ENCODE measurements at regions not wholly inside any gene's neighbourhood (a gene's known extent, or its start where the extent isn't known, plus 50 kb on each side); places are given as distances from the start of the nearest gene placed in this dataset.

- peaks cover 19% of the 10 kb centered on the region for H3K9me3 ChIP-seq (ENCODE audit: insufficient read depth, low read depth, low read length)
Measured at GRCh38 chr4:38255572-38255971, 295.4 kb downstream of the PTTG2 start.

GRCh38 chr4:38266616-38267015, 306.4 kb downstream of the PTTG2 start:
- no peak overlapping the region for H3K4me3 ChIP-seq (ENCODE audit: low read length)

More at GRCh38 chr4:38255572-38255971, 295.4 kb downstream of the PTTG2 start:
- H3K4me3 ChIP-seq (ENCODE audit: low read length), result no peak overlapping the region
- no peaks in the 10 kb centered on the region for H3K4me1 ChIP-seq (ENCODE audit: insufficient read depth, low read length)
- no peaks in the 10 kb centered on the region for H3K36me3 ChIP-seq (ENCODE audit: insufficient read depth, low read depth, low read length)
- H3K9ac ChIP-seq (ENCODE audit: low read depth, low read length), result no peak overlapping the region
- H3K27me3 ChIP-seq (ENCODE audit: insufficient read depth, low read length), result no peaks in the 10 kb centered on the region
- no peak overlapping the region for H3K27ac ChIP-seq (ENCODE audit: low read length)

GRCh38 chr4:38268108-38268820, 308.1 kb downstream of the PTTG2 start:
- H3K27me3 ChIP-seq (ENCODE audit: insufficient read depth, low read length), result no peaks in the 10 kb centered on the region
- no peak overlapping the region for H3K27ac ChIP-seq (ENCODE audit: low read length)
- H3K36me3 ChIP-seq (ENCODE audit: insufficient read depth, low read depth, low read length), result no peaks in the 10 kb centered on the region
- no peak overlapping the region for H3K9ac ChIP-seq (ENCODE audit: low read depth, low read length)
- no peak overlapping the region for H3K4me3 ChIP-seq (ENCODE audit: low read length)
- H3K4me1 ChIP-seq (ENCODE audit: insufficient read depth, low read length), result no peaks in the 10 kb centered on the region
- no peaks in the 10 kb centered on the region for H3K9me3 ChIP-seq (ENCODE audit: insufficient read depth, low read depth, low read length)

More at GRCh38 chr4:38266616-38267015, 306.4 kb downstream of the PTTG2 start:
- Histone ChIP-seq H3K9me3 (ENCODE audit: insufficient read depth, low read depth, low read length) (no peaks in the 10 kb centered on the region), H3K27me3 (ENCODE audit: insufficient read depth, low read length) (no peaks in the 10 kb centered on the region), H3K27ac (ENCODE audit: low read length) (no peak overlapping the region), H3K36me3 (ENCODE audit: insufficient read depth, low read depth, low read length) (no peaks in the 10 kb centered on the region), H3K9ac (ENCODE audit: low read depth, low read length) (no peak overlapping the region), H3K4me1 (ENCODE audit: insufficient read depth, low read length) (no peaks in the 10 kb centered on the region)

DNA sequence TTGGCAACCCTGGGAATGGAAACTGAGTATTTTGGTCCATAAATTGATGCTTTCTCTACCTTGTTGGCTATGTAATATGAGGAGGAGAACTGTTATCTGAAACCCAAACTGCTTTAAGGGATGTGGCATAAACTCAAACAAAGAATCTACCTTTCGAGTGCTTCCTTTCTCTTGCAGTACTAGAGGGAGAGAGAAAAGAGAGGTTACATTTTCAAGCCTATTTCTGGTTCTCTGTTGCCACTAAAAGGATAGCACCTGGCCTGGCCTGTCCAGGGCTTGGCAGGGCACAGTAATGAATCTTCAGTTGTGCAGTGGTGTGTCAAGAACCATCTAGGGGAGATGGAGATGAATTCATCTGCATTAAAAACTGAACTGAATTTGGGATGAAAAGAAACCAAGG, 308.6 kb downstream of the PTTG2 start:
- H3K9me3 ChIP-seq (ENCODE audit: insufficient read depth, low read depth, low read length), result no peaks in the 10 kb centered on the region
- no peak overlapping the region for H3K4me3 ChIP-seq (ENCODE audit: low read length)
- no peaks in the 10 kb centered on the region for H3K27me3 ChIP-seq (ENCODE audit: insufficient read depth, low read length)
- H3K27ac ChIP-seq (ENCODE audit: low read length), result no peak overlapping the region
- no peaks in the 10 kb centered on the region for H3K4me1 ChIP-seq (ENCODE audit: insufficient read depth, low read length)
- no peaks in the 10 kb centered on the region for H3K36me3 ChIP-seq (ENCODE audit: insufficient read depth, low read depth, low read length)
- H3K9ac ChIP-seq (ENCODE audit: low read depth, low read length), result no peak overlapping the region

- Histone ChIP-seq H3K9ac (ENCODE audit: low read depth, low read length) (no peak overlapping the region), H3K9me3 (ENCODE audit: insufficient read depth, low read depth, low read length) (no peaks in the 10 kb centered on the region), H3K36me3 (ENCODE audit: insufficient read depth, low read depth, low read length) (no peaks in the 10 kb centered on the region), H3K27ac (ENCODE audit: low read length) (no peak overlapping the region), H3K27me3 (ENCODE audit: insufficient read depth, low read length) (no peaks in the 10 kb centered on the region), H3K4me3 (ENCODE audit: low read length) (no peak overlapping the region), H3K4me1 (ENCODE audit: insufficient read depth, low read length) (no peaks in the 10 kb centered on the region)
Measured at GRCh38 chr4:38273407-38273806, 313.2 kb downstream of the PTTG2 start.

DNA sequence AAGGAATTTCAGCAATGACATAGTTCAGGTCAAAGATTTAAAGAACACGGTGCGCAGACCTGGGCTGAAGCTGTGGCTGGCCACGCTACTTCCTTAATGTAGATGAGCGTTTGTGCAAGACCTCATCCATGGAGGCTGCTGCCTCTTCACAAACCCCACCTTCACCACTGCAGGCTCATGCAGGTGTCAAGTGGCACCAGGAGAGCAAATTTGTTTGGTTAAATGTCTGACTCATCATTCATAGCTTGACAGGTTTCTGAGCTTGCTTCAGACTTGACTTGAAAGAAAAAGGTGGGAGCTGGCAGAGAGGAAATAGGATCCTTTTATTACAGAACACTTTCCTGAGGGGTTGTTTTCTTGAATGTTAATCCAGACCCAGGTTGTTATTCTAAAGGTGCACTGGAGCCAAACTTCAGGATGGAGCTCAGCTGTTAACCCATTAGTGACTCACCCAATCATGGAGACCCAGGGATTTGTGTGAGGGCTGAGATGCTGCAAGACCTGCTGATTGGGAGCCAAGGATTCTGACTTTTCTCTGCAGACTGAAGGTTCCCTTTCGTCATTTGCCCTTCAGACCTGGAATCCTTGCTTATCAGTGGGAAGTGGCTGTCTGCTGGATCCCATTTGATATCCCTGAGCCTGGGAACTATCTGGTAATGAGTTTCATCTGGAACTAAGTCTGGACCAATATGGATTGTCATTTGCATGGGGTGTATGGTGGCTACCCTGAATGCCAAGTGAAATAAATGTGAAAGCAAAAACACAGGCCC, 315.3 kb downstream of the PTTG2 start:
- Histone ChIP-seq H3K4me1 (ENCODE audit: insufficient read depth, low read length) (no peaks in the 10 kb centered on the region), H3K9me3 (ENCODE audit: insufficient read depth, low read depth, low read length) (no peaks in the 10 kb centered on the region), H3K27ac (ENCODE audit: low read length) (no peak overlapping the region), H3K9ac (ENCODE audit: low read depth, low read length) (no peak overlapping the region), H3K4me3 (ENCODE audit: low read length) (no peak overlapping the region), H3K36me3 (ENCODE audit: insufficient read depth, low read depth, low read length) (no peaks in the 10 kb centered on the region), H3K27me3 (ENCODE audit: insufficient read depth, low read length) (no peaks in the 10 kb centered on the region)

DNA sequence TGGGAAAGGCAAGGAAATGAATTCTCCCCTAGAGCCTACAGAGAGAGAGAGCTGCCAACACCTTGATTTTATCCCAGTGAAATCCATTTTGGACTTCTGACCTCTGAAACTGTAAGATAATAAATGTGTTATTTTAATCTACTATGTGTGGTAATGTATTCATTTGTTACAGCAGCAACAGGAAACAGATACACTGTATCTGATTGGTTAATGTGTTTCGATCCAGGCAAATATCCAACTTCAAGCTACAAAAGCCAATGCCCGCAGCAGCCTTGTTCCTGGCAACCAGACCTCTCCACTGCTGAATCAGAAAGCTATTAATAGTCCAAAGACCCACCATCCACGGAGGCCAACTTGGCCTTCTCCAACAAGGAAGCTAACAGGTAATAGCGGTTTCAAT, 318.1 kb downstream of the PTTG2 start:
- Histone ChIP-seq H3K4me3 (ENCODE audit: low read length) (no peak overlapping the region), H3K27me3 (ENCODE audit: insufficient read depth, low read length) (no peaks in the 10 kb centered on the region), H3K4me1 (ENCODE audit: insufficient read depth, low read length) (no peaks in the 10 kb centered on the region), H3K9me3 (ENCODE audit: insufficient read depth, low read depth, low read length) (no peaks in the 10 kb centered on the region), H3K36me3 (ENCODE audit: insufficient read depth, low read depth, low read length) (no peaks in the 10 kb centered on the region), H3K27ac (ENCODE audit: low read length) (no peak overlapping the region), H3K9ac (ENCODE audit: low read depth, low read length) (no peak overlapping the region)

GRCh38 chr4:38279077-38279476, 318.9 kb downstream of the PTTG2 start:
- Histone ChIP-seq H3K4me3 (ENCODE audit: low read length) (no peak overlapping the region), H3K27ac (ENCODE audit: low read length) (no peak overlapping the region), H3K9me3 (ENCODE audit: insufficient read depth, low read depth, low read length) (no peaks in the 10 kb centered on the region), H3K36me3 (ENCODE audit: insufficient read depth, low read depth, low read length) (no peaks in the 10 kb centered on the region), H3K4me1 (ENCODE audit: insufficient read depth, low read length) (no peaks in the 10 kb centered on the region), H3K27me3 (ENCODE audit: insufficient read depth, low read length) (no peaks in the 10 kb centered on the region), H3K9ac (ENCODE audit: low read depth, low read length) (no peak overlapping the region)

DNA sequence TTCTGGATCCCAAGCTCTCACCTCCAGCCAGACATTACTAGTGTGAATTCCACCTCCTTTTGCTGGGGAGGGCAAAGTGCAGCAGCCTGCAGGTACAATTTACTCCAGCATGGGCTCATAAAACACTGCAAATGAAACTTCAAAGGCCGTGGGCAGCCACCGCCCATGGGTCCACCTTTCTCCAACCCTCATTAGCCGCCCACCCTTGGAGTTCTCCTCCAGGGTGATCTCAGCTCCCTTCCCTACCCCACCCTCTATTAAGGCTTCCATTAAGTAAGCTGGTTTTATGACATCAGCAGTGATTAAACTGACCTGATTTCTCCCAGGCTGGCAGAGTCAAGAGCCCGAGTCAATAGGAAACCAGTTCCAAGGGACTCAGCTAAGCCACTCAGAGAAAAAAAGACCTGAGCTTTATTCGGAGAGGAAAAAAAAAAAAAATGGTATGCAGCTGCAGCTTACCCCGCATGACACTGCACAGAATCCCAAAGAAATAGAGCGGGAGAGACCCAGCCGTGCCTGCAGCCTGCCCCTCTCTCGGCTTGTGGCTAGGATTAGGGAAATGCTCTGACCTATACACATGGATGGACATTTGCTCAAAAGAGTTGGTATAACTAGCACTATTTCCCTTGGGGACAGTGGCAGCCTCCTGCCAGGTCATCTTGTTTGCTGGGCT, 319.6 kb downstream of the PTTG2 start:
- Histone ChIP-seq H3K4me1 (ENCODE audit: insufficient read depth, low read length) (no peaks in the 10 kb centered on the region), H3K4me3 (ENCODE audit: low read length) (no peak overlapping the region), H3K27me3 (ENCODE audit: insufficient read depth, low read length) (no peaks in the 10 kb centered on the region), H3K9me3 (ENCODE audit: insufficient read depth, low read depth, low read length) (no peaks in the 10 kb centered on the region), H3K27ac (ENCODE audit: low read length) (no peak overlapping the region), H3K36me3 (ENCODE audit: insufficient read depth, low read depth, low read length) (no peaks in the 10 kb centered on the region), H3K9ac (ENCODE audit: low read depth, low read length) (no peak overlapping the region)

- Histone ChIP-seq H3K36me3 (ENCODE audit: insufficient read depth, low read depth, low read length) (no peaks in the 10 kb centered on the region), H3K9me3 (ENCODE audit: insufficient read depth, low read depth, low read length) (no peaks in the 10 kb centered on the region), H3K27me3 (ENCODE audit: insufficient read depth, low read length) (no peaks in the 10 kb centered on the region), H3K4me3 (ENCODE audit: low read length) (no peak overlapping the region), H3K9ac (ENCODE audit: low read depth, low read length) (no peak overlapping the region), H3K4me1 (ENCODE audit: insufficient read depth, low read length) (no peaks in the 10 kb centered on the region), H3K27ac (ENCODE audit: low read length) (no peak overlapping the region)
Measured at GRCh38 chr4:38280323-38280706, 320.1 kb downstream of the PTTG2 start.

DNA sequence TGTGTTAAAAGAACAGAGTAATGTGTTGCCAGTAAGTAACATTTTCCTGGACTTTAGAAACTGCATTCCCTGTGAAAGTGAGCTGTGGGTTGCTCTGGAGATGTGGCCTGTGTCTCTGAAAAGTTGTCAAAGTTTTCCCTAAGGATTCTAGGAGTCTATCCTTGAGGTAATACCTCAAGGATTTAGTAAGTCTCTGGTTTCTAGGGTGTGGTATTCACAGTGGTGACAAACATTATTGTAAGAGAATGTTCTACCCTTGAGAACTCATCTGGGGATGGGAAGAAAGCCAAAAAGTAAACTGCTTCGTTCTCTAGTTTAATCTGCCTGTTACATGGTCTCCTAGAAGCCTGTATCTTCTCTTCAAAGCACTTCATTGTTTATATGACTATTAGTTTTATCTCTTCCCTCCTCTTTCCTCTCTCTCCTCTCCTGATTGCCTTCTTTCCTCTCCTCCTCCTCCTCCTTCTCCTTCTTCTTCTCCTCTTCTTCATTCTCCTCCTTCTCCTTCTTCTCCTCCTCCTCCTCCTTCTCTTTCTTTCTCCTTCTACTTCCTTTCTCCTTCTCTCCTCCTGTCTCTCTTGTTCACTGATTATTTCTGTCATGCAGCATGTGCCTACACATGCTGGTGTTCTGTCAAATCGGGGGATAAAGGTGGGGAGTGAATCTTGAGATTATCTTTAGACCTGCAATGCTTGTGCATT, 321.3 kb downstream of the PTTG2 start:
- Histone ChIP-seq H3K4me1 (ENCODE audit: insufficient read depth, low read length) (no peaks in the 10 kb centered on the region), H3K9ac (ENCODE audit: low read depth, low read length) (no peak overlapping the region), H3K36me3 (ENCODE audit: insufficient read depth, low read depth, low read length) (no peaks in the 10 kb centered on the region), H3K27ac (ENCODE audit: low read length) (no peak overlapping the region), H3K4me3 (ENCODE audit: low read length) (no peak overlapping the region), H3K27me3 (ENCODE audit: insufficient read depth, low read length) (no peaks in the 10 kb centered on the region), H3K9me3 (ENCODE audit: insufficient read depth, low read depth, low read length) (no peaks in the 10 kb centered on the region)

All from iPS-20b (cell line).